OCI-M2 (cell line): ENCODE measurements at regions not wholly inside any gene's neighbourhood (a gene's known extent, or its start where the extent isn't known, plus 50 kb on each side); places are given as distances from the start of the nearest gene placed in this dataset.
"Not testable (repeated sequence)": the region's sequence is repeated elsewhere in the genome, so short reads cannot be mapped to it uniquely, and the experiment has no call there.

Source experiments
- DNase-seq: peaks from one replicate; lab custom pipeline; 2025; ENCODE audit not compliant: unreplicated experiment; lab: John Stamatoyannopoulos, UW

DNA sequence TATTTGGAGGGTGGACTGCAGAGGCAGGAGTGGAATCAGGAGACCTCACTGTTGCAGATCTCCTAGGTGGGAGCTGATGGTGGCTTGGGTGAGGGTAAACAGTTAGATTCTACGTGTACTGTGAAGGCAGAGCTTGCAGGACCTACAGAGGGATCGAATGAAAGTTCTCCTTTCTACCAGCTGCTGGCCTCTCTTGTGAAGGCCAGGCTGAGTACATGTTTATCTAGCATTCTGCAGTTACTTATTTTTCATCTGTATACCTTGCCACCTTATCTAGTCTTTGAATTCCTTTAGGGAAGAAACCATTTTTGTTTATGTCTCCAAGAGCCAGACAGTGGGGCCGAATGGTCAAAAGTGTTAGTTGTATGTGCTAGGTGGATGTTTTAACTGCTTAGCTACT, 57.6 kb downstream of the PTTG1 start:
- no peak for DNase-seq

DNA sequence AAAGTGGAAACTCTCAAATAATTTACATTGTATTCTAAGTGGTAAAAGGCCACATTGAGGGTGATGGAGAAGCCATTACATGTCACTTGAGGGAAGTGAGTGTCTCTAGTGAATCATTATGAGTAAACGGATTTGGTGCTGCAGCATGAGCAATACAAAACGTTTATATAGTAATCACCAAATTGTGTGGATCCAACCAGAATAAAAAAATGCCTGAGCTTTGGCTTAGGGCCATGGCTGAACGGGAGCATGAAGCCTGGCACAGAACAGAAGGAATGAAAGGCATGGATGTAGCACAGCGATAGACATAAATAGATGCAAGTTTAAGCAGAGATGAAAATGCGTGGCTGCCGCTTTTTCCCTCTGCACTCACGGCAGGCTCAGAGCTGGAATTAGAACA, 58.3 kb downstream of the PTTG1 start:
- DNase-seq: no peak

- no peak for DNase-seq
Measured at GRCh38 chr5:160480652-160481051, 59.0 kb downstream of the PTTG1 start.

DNA sequence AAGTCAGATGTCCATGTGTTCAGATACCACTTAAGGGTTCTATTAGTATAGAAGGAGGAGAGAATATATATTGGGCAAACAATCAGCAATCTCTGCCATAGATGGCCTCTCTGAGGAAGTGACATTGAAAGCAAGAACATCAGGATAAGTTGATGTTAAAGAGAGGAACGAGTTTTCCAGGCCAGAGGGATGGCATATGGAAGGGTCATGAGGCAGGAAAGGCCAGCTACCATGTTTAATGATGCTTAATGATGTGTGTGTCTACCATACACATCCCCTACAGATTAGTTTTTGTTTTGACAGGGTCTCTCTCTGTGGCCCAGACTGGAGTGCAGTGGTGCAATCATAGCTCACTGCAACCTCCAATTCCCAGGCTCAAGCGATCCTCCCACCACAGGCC, 63.0 kb downstream of the PTTG1 start:
- DNase-seq: no peak

- no peak for DNase-seq
Measured at GRCh38 chr5:160485364-160485969, 63.8 kb downstream of the PTTG1 start.

- no peak for DNase-seq
Measured at GRCh38 chr5:160486573-160486972, 64.9 kb downstream of the PTTG1 start.

- DNase-seq: no peak
Measured at GRCh38 chr5:160488394-160489325, 67.0 kb downstream of the PTTG1 start.

DNA sequence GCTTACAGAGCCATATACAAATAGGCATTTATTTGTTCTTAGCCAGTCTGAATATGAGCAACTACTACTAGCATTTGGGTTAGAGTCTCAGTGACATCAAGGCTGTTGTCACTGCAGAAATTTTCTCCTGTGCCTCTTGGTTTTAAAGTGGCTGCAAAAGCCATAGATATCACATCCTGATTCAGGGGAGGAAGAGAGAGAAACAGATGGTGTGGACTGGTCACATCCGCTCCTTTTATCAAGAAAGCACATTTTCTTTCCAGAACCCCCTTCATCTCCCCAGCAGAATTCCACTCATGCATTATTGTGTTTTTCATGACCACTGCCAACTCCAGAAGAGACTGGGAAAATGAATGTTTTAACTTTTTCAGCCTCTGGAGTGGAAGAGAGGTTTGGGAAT, 69.8 kb downstream of the PTTG1 start:
- DNase-seq: no peak

DNA sequence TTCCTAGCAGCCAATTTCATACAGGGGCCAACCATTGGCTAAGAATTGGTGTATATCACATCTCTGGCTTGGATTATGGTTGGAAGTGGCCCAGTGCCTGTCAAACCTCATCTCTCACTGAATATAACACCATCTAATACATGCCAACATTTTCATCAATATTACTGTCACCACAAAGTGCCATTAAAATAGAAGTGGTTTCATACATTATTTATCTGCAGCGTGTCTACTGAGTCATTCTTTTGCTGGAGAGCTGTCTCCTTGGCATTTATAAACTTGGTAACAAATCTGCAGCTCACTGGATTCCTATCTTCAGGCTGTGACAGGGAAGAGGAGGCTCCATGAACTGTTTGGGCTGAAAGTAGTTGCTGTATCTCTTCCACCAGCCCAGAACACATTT, 70.9 kb downstream of the PTTG1 start:
- no peak for DNase-seq

GRCh38 chr5:160493806-160494338, 72.2 kb downstream of the PTTG1 start:
- DNase-seq: no peak

- no peak for DNase-seq
Measured at GRCh38 chr5:160494451-160494850, 72.8 kb downstream of the PTTG1 start.

DNA sequence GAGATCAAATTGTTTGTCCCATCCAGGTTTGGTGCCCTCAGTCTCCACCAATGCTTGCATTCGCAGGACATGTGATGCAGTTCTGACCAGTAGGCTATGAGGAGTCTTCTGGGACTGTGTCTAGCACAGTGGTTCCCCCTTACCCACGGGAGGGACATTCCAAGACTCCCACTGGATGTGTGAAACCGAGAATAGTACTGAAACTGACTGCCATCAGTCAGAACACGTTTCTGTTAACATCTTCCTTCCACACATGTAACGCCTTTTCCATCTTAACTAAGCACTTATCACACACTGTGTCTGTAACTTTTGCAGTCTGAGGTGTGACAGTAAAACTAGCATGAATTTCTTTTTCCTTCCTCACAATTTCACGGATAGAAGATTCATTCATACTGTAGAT, 74.7 kb downstream of the PTTG1 start:
- DNase-seq: no peak

- no peak for DNase-seq
Measured at GRCh38 chr5:160496784-160497183, 75.1 kb downstream of the PTTG1 start.

DNA sequence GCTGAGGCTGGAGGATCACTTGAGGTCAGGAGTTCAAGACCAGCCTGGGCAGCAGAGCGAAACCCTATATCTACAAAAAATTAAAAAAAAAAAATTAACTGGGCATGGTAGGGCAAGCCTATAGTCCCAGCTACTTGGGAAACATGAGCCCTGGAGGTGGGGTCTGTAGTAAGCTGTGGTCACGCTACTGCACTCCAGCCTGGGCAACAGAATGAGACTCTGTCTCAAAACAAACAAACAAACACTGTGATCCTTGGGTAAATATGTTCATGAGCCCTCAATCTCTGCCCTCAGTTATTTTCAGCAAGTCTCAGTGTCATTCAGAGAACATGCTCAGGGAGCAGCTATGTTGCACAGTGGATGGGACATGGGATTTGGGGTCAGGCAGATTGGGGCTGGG, 76.2 kb downstream of the PTTG1 start:
- DNase-seq: no peak

DNA sequence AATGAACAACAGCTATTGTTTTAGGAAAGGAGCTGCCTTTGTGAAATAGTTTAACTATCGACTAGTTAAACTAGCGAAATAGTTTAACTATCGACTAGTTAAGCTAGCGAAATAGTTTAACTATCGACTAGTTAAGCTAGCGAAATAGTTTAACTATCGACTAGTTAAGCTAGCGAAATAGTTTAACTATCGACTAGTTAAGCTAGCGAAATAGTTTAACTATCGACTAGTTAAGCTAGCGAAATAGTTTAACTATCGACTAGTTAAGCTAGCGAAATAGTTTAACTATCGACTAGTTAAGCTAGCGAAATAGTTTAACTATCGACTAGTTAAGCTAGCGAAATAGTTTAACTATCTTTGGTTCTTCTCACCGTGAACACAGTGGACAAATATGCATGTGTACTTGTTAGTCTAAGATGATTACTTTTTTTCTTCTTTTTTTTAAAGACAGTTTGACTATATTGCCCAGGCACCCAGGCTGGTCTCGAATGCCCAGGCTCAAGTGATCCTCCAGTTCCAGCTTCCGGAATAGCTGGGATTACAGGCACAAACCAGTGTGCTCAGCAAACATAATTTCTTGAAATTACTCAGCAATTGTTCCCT, 76.9 kb downstream of the PTTG1 start:
- DNase-seq: not testable (repeated sequence)

DNA sequence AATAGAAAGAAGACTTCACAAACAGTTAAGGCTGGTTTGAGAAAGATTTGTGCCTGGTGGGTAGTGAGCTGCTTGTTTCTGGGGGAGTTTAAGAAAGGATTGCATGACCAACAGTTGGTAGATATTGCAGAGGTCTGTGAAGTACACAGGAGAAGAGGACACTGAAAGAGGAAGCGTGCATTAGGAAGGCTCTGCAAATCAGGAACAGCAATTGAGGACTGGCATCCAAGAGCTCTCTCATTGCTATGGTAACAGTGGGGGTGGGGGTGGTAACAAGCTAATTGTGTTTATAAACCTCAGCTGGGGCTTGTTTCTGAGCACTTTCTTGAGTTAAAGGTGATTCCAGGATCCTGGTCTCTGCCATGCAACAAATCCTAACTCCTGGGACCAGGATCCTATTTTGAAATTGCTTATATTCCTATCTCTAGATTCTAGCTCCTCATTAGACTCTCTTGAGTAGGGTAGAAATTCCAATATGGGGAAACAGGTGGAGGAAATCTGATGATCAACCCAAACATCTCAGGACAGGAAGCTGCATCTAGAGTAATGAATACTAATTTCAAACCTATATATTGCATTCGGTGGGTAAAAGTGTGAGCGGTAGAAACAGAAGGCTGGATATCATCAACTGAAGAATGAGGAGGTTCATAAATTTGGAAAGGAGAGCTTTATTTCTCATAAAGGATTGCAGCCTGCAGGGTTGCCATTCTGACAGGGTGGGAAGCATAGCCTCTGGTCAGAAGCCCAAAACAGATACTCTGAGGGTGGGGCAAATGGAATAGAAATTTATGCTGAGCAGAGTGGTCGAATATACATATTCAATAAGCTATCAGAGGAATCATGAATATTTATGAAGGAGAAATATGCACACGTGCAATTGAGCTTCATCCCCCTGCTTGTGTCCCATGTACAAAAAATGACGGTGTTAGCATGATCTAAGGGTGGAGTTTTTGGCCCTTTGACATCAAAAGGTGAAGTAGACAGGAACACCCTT, 79.4 kb downstream of the PTTG1 start:
- DNase-seq: no peak

GRCh38 chr5:160504906-160505305, 83.3 kb downstream of the PTTG1 start:
- DNase-seq: no peak

DNA sequence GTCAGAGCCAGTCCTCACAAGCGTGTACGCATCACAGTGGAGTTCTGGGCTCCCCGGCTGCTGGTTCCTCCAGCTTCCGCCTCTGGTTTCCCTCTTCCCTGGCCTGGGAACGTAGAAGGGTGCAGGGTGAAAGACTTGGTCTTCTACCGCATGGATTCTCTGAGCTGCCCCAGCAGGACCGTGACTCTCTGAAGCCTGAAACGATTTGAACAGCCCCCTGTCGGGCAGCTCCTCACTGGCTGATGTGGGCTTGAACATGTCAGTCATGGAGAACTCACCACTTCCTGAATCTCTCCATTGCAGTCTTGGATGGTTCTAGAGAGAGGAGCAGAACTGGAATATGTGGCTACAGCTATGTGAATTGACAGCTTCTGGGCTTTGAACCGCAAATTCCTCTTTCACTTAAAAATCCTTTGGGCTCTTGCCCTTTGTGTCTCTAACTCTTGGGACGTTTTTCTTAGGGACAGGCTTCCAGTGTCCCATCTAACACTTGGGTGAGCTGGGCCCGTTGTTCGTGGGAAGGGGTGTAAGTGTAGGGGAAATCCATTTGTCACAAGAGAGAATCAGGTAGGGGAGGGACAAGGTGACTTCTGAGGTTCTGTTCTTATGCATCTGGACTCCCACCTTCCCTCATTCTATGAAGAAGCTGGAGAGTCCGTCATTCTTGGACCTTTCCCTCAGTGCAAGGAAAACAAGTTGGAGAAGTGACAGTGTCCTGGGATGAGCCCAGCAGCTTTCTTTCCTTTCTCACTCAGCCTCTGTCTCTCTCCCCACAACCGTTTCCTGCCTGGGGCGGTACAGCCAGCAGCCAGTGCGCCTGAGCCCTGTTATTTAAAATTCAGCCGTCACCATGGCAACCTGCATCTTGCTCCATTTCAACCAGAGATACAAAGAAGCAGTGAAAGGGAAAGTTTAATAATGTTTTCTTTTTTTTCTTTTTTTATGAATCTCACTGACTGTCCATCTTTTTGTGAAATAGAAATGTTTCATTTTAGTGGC, 84.7 kb downstream of the PTTG1 start:
- DNase-seq: no peak

GRCh38 chr5:160507221-160507721, 85.6 kb downstream of the PTTG1 start:
- DNase-seq: no peak
